Adrenal gland (tissue), 5 donors: ENCODE measurements at regions not wholly inside any gene's neighbourhood (a gene's known extent, or its start where the extent isn't known, plus 50 kb on each side); places are given as distances from the start of the nearest gene placed in this dataset.

Experiments used
- CTCF ChIP-seq, 6 experiments: fragments of 450-650 bp in 4 of 6; fragments of 200-600 bp in 2 of 6; sonication (generic) in 1 of 6; IDR thresholded peaks; 1 replicate in 5 of 6; 2 replicates in 1 of 6; pipeline versions ENCODE4 v1.5.1 to v1.8.0; 2016 to 2021; ENCODE audit warnings: antibody characterized with exemption in 6 of 6, mild to moderate bottlenecking in 2 of 6, moderate library complexity in 1 of 6
- POLR2A ChIP-seq, 2 donors: fragments of 450-650 bp; IDR thresholded peaks; one replicate each; pipeline ENCODE4 v1.6.1; 2017; ENCODE audit warnings: antibody characterized with exemption in 2 of 2, mild to moderate bottlenecking in 2 of 2, moderate library complexity in 1 of 2
- donor health status: DM: no; HTN: no; CAD: no.

GRCh38 chr1:22380024-22380785, 71.4 kb upstream of the ZBTB40 start:
- no peak for TF ChIP-seq CTCF (IDR thresholded peaks at IDR 0.05)
- TF ChIP-seq POLR2A (IDR thresholded peaks at IDR 0.05) = no peak
